Colonic mucosa (tissue), 4 donors: ENCODE measurements at regions not wholly inside any gene's neighbourhood (a gene's known extent, or its start where the extent isn't known, plus 50 kb on each side); places are given as distances from the start of the nearest gene placed in this dataset.
A peak's percentile ranks its signal among the peaks of the same experiment; 100 is the strongest.

Experiments used
- DNase-seq: peaks from one replicate; pipeline ENCODE4 v3.0.0-alpha.2; 2020
- H3K27ac ChIP-seq: fragments of 200-600 bp; one replicate; pipeline ENCODE4 v1.8.0; 2021
- H3K27me3 ChIP-seq: fragments of 200-600 bp; one replicate; pipeline ENCODE4 v1.8.0; 2021
- H3K36me3 ChIP-seq: fragments of 200-600 bp; one replicate; pipeline ENCODE4 v1.8.0; 2021
- H3K4me1 ChIP-seq: fragments of 200-600 bp; one replicate; pipeline ENCODE4 v1.8.0; 2021; ENCODE audit warnings: mild to moderate bottlenecking
- H3K4me3 ChIP-seq: fragments of 200-600 bp; one replicate; pipeline ENCODE4 v1.8.0; 2021
- H3K9ac ChIP-seq, 2 donors: one replicate each; pipeline ENCODE4 v1.7.0; 2013; ENCODE audit warnings: control low read depth in 2 of 2, low read depth in 2 of 2, low read length in 2 of 2
- H3K9me3 ChIP-seq: fragments of 200-600 bp; one replicate; pipeline ENCODE4 v1.8.0; 2021
- intact Hi-C: fragments of 100-400 bp; cut with DNase I; formaldehyde crosslinking; loops from one replicate; pipeline ENCODE4 v1.14.1; 2022
- TF ChIP-seq, protein P1 (sequence below): fragments of 200-600 bp; IDR thresholded peaks from one replicate; pipeline ENCODE4 v1.8.0; 2022; ENCODE audit warnings: antibody characterized with exemption, mild to moderate bottlenecking
- donor health status: healthy.
- donor health status: DM: no; HTN: no; CAD: no.
- donor health status: DM: no; HTN: no; CAD: no.

- Histone ChIP-seq H3K9ac (no peak overlapping the region), H3K27ac (no peak overlapping the region), H3K9me3 (no peaks in the 10 kb centered on the region), H3K36me3 (no peaks in the 10 kb centered on the region), H3K4me3 (no peak overlapping the region), H3K4me1 (no peaks in the 10 kb centered on the region), H3K27me3 (no peaks in the 10 kb centered on the region)
- intact Hi-C loops = no loop called here
- TF ChIP-seq, protein P1, sequence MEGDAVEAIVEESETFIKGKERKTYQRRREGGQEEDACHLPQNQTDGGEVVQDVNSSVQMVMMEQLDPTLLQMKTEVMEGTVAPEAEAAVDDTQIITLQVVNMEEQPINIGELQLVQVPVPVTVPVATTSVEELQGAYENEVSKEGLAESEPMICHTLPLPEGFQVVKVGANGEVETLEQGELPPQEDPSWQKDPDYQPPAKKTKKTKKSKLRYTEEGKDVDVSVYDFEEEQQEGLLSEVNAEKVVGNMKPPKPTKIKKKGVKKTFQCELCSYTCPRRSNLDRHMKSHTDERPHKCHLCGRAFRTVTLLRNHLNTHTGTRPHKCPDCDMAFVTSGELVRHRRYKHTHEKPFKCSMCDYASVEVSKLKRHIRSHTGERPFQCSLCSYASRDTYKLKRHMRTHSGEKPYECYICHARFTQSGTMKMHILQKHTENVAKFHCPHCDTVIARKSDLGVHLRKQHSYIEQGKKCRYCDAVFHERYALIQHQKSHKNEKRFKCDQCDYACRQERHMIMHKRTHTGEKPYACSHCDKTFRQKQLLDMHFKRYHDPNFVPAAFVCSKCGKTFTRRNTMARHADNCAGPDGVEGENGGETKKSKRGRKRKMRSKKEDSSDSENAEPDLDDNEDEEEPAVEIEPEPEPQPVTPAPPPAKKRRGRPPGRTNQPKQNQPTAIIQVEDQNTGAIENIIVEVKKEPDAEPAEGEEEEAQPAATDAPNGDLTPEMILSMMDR = no peak
- peak; percentile 51 for DNase-seq
Measured at GRCh38 chr5:124932791-124933600, 186.6 kb upstream of the ZNF608 start.

- no peaks in the 10 kb centered on the region for H3K9me3 ChIP-seq
- no peaks in the 10 kb centered on the region for H3K36me3 ChIP-seq
- no peaks in the 10 kb centered on the region for H3K27me3 ChIP-seq
- no peak overlapping the region for H3K9ac ChIP-seq
- no peaks in the 10 kb centered on the region for H3K4me1 ChIP-seq
- TF ChIP-seq, protein P1 = no peak
- intact Hi-C loops = no loop called here
- H3K4me3 ChIP-seq = no peak overlapping the region
- DNase-seq = no peak
- no peak overlapping the region for H3K27ac ChIP-seq
Measured at GRCh38 chr5:124935065-124935464, 188.6 kb upstream of the ZNF608 start.

GRCh38 chr5:124936626-124936933, 190.1 kb upstream of the ZNF608 start:
- H3K27me3 ChIP-seq = no peaks in the 10 kb centered on the region
- intact Hi-C loops = no loop called here
- H3K4me1 ChIP-seq = no peaks in the 10 kb centered on the region
- H3K27ac ChIP-seq = no peak overlapping the region
- H3K9ac ChIP-seq = no peak overlapping the region
- no peak for DNase-seq
- no peaks in the 10 kb centered on the region for H3K36me3 ChIP-seq
- no peaks in the 10 kb centered on the region for H3K9me3 ChIP-seq
- TF ChIP-seq, protein P1 = no peak
- no peak overlapping the region for H3K4me3 ChIP-seq

DNA sequence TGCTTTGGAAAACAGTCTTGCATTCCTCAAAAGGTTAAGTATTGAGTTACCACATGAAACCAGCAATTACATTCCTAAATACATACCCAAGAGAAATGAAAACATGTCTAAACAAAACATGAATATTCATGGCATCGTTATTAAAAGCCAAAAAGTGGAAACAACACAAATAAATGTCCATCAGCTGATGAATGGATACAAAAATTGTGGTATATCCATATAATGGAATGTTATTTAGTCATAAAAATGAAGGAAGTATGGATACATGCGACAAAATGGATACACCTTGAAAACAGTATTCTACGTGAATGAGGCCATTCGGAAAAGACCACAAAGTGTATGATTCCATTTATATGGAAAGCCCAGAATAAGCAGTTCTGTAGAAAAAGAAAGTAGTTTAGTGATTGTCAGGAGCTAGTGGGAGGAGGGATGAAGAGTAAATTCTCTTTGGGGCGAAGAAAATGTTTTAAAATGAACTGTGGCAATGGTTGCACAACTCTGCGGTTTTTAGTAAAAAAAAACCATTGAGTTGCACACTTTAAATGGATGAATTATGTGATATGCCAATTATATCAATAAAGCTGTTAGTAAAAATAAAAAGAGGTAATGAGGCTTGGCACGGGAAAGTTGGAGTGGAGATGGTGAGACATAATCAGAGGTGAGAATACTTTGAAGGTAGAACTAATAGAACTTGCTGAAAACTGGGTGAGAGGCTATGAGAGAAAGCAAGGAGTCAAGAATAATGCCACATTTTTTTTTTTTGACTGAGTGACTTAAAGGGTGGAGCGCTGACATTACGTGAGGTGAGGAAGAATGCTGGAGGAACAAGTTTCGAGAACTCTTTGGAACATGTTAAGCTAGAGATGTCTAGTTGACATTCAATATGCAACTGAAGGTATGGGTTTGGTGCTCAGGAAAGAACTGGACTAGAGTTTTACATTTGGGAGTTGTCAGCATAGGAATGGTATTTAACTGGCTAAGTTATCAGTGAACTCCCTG, 194.9 kb upstream of the ZNF608 start:
- no peak for DNase-seq

More for the DNA sequence above, 194.9 kb upstream of the ZNF608 start:
- H3K36me3 ChIP-seq = no peaks in the 10 kb centered on the region
- intact Hi-C loops = no loop called here
- no peak overlapping the region for H3K27ac ChIP-seq
- TF ChIP-seq, protein P1 = no peak
- H3K27me3 ChIP-seq = no peaks in the 10 kb centered on the region
- H3K9ac ChIP-seq = no peak overlapping the region
- no peaks in the 10 kb centered on the region for H3K4me1 ChIP-seq
- H3K4me3 ChIP-seq = no peak overlapping the region
- no peaks in the 10 kb centered on the region for H3K9me3 ChIP-seq
